ENCODE measurements at regions not wholly inside any gene's neighbourhood (a gene's known extent, or its start where the extent isn't known, plus 50 kb on each side); places are given as distances from the start of the nearest gene placed in this dataset.

DNA sequence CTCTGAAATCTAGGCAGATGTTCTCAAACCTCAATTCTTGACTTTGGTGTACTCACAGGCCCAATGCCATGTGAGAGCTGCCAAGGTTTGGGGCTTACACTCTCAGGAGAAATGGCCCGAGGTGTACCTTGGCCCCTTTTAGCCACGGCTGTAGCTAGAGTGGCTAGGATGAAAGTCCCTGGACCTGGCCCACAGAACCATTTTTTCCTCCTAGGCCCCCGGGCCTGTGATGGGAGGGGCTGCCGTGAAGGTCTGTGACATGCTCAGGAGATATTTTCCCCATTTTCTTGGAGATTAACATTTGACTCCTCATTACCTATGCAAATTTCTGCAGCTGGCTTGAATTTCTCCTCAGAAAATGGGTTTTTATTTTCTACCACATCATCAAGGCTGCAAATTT, 1296.5 kb downstream of the MAT2B start:
- H3K9me3 ChIP-seq = no peaks in the 10 kb centered on the region
- no peak for DNase-seq
- intact Hi-C loops (cut with DNase I) = no loop called here
- H3K27ac ChIP-seq = no peak overlapping the region
- TF ChIP-seq, protein P1, sequence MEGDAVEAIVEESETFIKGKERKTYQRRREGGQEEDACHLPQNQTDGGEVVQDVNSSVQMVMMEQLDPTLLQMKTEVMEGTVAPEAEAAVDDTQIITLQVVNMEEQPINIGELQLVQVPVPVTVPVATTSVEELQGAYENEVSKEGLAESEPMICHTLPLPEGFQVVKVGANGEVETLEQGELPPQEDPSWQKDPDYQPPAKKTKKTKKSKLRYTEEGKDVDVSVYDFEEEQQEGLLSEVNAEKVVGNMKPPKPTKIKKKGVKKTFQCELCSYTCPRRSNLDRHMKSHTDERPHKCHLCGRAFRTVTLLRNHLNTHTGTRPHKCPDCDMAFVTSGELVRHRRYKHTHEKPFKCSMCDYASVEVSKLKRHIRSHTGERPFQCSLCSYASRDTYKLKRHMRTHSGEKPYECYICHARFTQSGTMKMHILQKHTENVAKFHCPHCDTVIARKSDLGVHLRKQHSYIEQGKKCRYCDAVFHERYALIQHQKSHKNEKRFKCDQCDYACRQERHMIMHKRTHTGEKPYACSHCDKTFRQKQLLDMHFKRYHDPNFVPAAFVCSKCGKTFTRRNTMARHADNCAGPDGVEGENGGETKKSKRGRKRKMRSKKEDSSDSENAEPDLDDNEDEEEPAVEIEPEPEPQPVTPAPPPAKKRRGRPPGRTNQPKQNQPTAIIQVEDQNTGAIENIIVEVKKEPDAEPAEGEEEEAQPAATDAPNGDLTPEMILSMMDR (IDR thresholded peaks at IDR 0.05) = no peak
- TF ChIP-seq POLR2A (IDR thresholded peaks at IDR 0.05) = no peak
- no peaks in the 10 kb centered on the region for H3K4me1 ChIP-seq
- WGBS, 2 donors = 83 to 88% methylated on average over 4 of the region's 4 CpGs
- no peak overlapping the region for H3K4me3 ChIP-seq (replicated peaks in 1 of 3)
- H3K27me3 ChIP-seq = no peaks in the 10 kb centered on the region
- H3K36me3 ChIP-seq = no peaks in the 10 kb centered on the region

DNA sequence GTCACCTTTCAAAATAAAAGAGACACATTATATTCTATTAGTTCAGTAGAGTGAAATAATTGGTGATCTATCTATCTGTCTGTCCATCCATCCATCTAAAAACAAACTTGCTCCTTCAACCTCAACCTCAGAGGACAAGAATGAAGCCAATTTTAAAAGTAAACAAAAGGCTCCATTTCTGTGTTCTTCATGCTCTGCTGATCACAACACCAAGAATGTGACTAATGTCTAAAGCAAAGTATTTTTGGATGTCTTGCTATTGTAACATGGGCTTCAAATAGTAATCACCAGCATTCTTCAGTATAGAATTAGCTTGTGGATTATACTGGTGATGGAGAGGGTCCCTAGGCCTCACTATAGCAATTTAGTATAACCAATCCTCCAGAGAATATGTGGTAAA, 1304.4 kb downstream of the MAT2B start:
- no peak for DNase-seq
- Histone ChIP-seq H3K27me3 (no peaks in the 10 kb centered on the region), H3K9me3 (no peaks in the 10 kb centered on the region), H3K27ac (no peak overlapping the region), H3K4me3 (replicated peaks in 1 of 3) (no peak overlapping the region), H3K4me1 (peaks cover 0 to 4% of the 10 kb centered on the region in 2 donors), H3K36me3 (no peaks in the 10 kb centered on the region)
- intact Hi-C loops (cut with DNase I) = no loop called here
- no peak for TF ChIP-seq POLR2A (IDR thresholded peaks at IDR 0.05)
- TF ChIP-seq, protein P1 (IDR thresholded peaks at IDR 0.05) = no peak

DNA sequence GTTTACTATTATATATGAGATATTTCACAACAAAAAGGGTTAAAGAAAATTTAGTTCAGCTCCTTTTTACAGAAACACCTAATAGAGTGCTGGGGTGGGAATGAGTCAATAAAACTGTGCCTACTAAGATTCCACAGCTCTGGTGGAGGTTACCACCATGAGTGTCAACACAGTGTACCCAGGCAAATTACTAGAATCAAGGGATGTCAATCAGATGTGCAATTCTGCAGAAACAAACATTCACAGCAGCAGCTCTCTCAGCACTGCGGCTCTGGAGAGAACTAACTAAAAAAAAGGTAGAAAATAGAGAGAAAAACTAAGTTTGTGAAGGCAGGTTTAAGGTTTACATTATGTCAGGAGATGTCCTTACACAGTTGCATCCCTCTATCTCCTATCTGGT, 1313.0 kb downstream of the MAT2B start:
- intact Hi-C loops (cut with DNase I) = no loop called here
- Histone ChIP-seq H3K27ac (no peak overlapping the region), H3K4me3 (replicated peaks in 1 of 3) (no peak overlapping the region), H3K27me3 (no peaks in the 10 kb centered on the region), H3K36me3 (no peaks in the 10 kb centered on the region), H3K4me1 (no peaks in the 10 kb centered on the region), H3K9me3 (no peaks in the 10 kb centered on the region)
- no peak for DNase-seq
- WGBS, 2 donors = 38 to 42% methylated on average over 1 of the region's 1 CpG
- TF ChIP-seq POLR2A (IDR thresholded peaks at IDR 0.05) = no peak
- TF ChIP-seq, protein P1 (IDR thresholded peaks at IDR 0.05) = no peak

DNA sequence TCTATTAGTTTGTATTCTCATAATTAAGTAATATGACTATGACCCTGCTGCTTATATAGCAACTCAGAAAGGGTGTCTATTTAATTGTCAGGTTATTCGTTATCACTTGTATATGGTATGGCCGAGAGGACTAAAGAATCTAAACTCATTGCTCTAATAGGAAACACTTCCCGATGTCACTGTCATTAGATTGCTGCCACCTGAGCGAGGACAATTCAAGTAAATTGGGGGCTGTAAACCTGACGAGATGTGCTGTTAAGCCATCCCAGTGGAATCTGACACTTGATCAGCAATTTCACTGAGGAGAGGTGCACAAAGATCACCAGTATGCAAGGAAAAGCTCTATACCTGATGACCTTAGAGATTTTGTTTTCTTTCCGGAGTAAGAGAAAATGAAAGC, 1319.3 kb downstream of the MAT2B start:
- H3K4me1 ChIP-seq = no peaks in the 10 kb centered on the region
- H3K4me3 ChIP-seq (replicated peaks in 1 of 3) = no peak overlapping the region
- intact Hi-C loops (cut with DNase I) = no loop called here
- TF ChIP-seq, protein P1 (IDR thresholded peaks at IDR 0.05) = no peak
- no peak for TF ChIP-seq POLR2A (IDR thresholded peaks at IDR 0.05)
- H3K9me3 ChIP-seq = no peaks in the 10 kb centered on the region
- DNase-seq = no peak
- H3K27me3 ChIP-seq = no peaks in the 10 kb centered on the region
- no peak overlapping the region for H3K27ac ChIP-seq
- 56 to 58% methylated on average over 6 of the region's 6 CpGs for WGBS, 2 donors
- H3K36me3 ChIP-seq = no peaks in the 10 kb centered on the region

DNA sequence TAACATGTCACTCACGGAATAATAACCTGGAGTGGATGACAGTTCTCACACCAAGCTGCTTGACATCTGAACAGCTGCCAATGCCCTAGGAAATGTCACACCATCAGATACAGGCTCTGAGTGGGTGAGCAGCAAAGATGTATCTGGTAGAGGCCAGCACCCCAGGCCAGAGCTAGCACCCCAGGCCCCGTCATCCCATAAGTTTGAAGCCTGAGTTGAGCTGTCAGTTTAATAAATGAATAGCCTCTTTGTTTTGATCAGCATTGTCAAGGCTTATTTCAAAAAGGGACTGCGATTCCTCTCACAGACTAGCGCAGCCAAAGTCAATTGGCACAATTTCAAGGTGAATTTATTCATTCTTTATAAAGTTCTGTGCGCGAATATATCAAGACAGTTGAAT, 1327.1 kb downstream of the MAT2B start:
- DNase-seq = no peak
- intact Hi-C loops (cut with DNase I) = no loop called here
- Histone ChIP-seq H3K4me3 (replicated peaks in 1 of 3) (no peak overlapping the region), H3K27me3 (no peaks in the 10 kb centered on the region), H3K4me1 (no peaks in the 10 kb centered on the region), H3K9me3 (no peaks in the 10 kb centered on the region), H3K36me3 (no peaks in the 10 kb centered on the region), H3K27ac (no peak overlapping the region)
- 78 to 88% methylated on average over 6 of the region's 6 CpGs for WGBS, 2 donors
- TF ChIP-seq, protein P1 (IDR thresholded peaks at IDR 0.05) = no peak
- no peak for TF ChIP-seq POLR2A (IDR thresholded peaks at IDR 0.05)

All from thyroid gland (tissue), 4 donors.